ENCODE measurements at regions not wholly inside any gene's neighbourhood (a gene's known extent, or its start where the extent isn't known, plus 50 kb on each side); places are given as distances from the start of the nearest gene placed in this dataset.

GRCh38 chr9:83153030-83153429 is 90.1 kb upstream of the RASEF start:
- TF ChIP-seq, protein P1, sequence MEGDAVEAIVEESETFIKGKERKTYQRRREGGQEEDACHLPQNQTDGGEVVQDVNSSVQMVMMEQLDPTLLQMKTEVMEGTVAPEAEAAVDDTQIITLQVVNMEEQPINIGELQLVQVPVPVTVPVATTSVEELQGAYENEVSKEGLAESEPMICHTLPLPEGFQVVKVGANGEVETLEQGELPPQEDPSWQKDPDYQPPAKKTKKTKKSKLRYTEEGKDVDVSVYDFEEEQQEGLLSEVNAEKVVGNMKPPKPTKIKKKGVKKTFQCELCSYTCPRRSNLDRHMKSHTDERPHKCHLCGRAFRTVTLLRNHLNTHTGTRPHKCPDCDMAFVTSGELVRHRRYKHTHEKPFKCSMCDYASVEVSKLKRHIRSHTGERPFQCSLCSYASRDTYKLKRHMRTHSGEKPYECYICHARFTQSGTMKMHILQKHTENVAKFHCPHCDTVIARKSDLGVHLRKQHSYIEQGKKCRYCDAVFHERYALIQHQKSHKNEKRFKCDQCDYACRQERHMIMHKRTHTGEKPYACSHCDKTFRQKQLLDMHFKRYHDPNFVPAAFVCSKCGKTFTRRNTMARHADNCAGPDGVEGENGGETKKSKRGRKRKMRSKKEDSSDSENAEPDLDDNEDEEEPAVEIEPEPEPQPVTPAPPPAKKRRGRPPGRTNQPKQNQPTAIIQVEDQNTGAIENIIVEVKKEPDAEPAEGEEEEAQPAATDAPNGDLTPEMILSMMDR (IDR thresholded peaks at IDR 0.05; ENCODE audit: insufficient read depth, low read length), result no peak
- TF ChIP-seq POLR2AphosphoS5 (IDR thresholded peaks at IDR 0.05; ENCODE audit: low read depth), result no peak
- TF ChIP-seq REST (IDR thresholded peaks at IDR 0.05; ENCODE audit: insufficient replicate concordance, low read depth), result no peak
- TF ChIP-seq GABPA (IDR thresholded peaks at IDR 0.05; ENCODE audit: low read depth), result no peak
